A549 (cell line): ENCODE measurements at regions not wholly inside any gene's neighbourhood (a gene's known extent, or its start where the extent isn't known, plus 50 kb on each side); places are given as distances from the start of the nearest gene placed in this dataset.

Experiments
- ATAC-seq, 2 experiments: fragments of 200-7000 bp in 1 of 2; fragments of >200 bp in 1 of 2; cut with Nextera tagmentation in 1 of 2; cut with Tn5 transposase in 1 of 2; 3 replicates each; pipeline versions ENCODE4 v1.8.0 to v1.9.1; 2018 to 2020; ENCODE audit warnings: mild to moderate bottlenecking in 1 of 2, moderate library complexity in 1 of 2
- CTCF ChIA-PET: fragments of 300-600 bp; sonication (Branson Sonifier 250); formaldehyde crosslinking; extraction: SDS; loops from one replicate; lab custom pipeline; 2021; ENCODE audit warnings: antibody characterized with exemption, inconsistent platforms; lab: Yijun Ruan, JAX
- POLR2A ChIA-PET: fragments of 350-600 bp; formaldehyde crosslinking; extraction: SDS; loops from one replicate; lab custom pipeline; 2021; ENCODE audit warnings: antibody characterized with exemption, inconsistent platforms; lab: Yijun Ruan, JAX
- DNase-seq, 2 experiments: peaks; one replicate each; pipeline versions ENCODE4 v3.0.0 to v3.0.0-alpha.2; 2011 to 2016; ENCODE audit warnings: low read depth in 1 of 2, low spot score in 1 of 2
- FAIRE-seq: peaks from 2 replicates; lab custom pipeline; 2011; peaks lifted over from hg19 to GRCh38; lab: Jason Lieb, UNC
- H3K27ac ChIP-seq, 2 experiments: fragments of >200 bp; sonication (Bioruptor Twin); formaldehyde crosslinking; 3 replicates each; pipeline ENCODE4 v1.5.1; 2016 to 2017
- H3K4me1 ChIP-seq: fragments of >200 bp; sonication (Bioruptor Twin); formaldehyde crosslinking; 3 replicates; pipeline ENCODE4 v1.6.1; 2016
- H3K4me2 ChIP-seq: fragments of >200 bp; sonication (Bioruptor Twin); formaldehyde crosslinking; 3 replicates; pipeline ENCODE4 v1.6.1; 2016
- H3K4me3 ChIP-seq: fragments of >200 bp; sonication (Bioruptor Twin); formaldehyde crosslinking; 3 replicates; pipeline ENCODE4 v1.5.1; 2016
- H3K9me3 ChIP-seq: fragments of >200 bp; sonication (Bioruptor Twin); formaldehyde crosslinking; 3 replicates; pipeline ENCODE4 v1.6.1; 2016
- BHLHE40 ChIP-seq: IDR thresholded peaks from 2 replicates; pipeline ENCODE4 v1.6.1; 2012; ENCODE audit warnings: low read depth, low read length, inconsistent platforms
- CBX2 ChIP-seq: fragments of 200-600 bp; sonication (generic); IDR thresholded peaks from 2 replicates; pipeline ENCODE4 v1.6.1; 2016; ENCODE audit warnings: low read depth, mild to moderate bottlenecking, borderline replicate concordance
- CBX8 ChIP-seq: fragments of 200-600 bp; sonication (generic); IDR thresholded peaks from 2 replicates; pipeline ENCODE4 v1.6.1; 2016
- CHD2 ChIP-seq: fragments of 150-350 bp; IDR thresholded peaks from 2 replicates; pipeline ENCODE4 v1.6.1; 2014; ENCODE audit warnings: low read length; ENCODE audit not compliant: partially characterized antibody
- CTCF ChIP-seq: fragments of >200 bp; sonication (Bioruptor Twin); formaldehyde crosslinking; IDR thresholded peaks from 3 replicates; pipeline ENCODE4 v1.5.1; 2016
- EHF ChIP-seq: fragments of 250-450 bp; sonication (Bioruptor Pico); IDR thresholded peaks from 2 replicates; pipeline ENCODE4 v1.5.0; 2020; ENCODE audit warnings: mild to moderate bottlenecking
- ELK1 ChIP-seq: fragments of 150-350 bp; IDR thresholded peaks from 2 replicates; pipeline ENCODE4 v1.6.1; 2014; ENCODE audit warnings: low read depth, mild to moderate bottlenecking, low read length
- ESRRA ChIP-seq: fragments of 150-350 bp; IDR thresholded peaks from 2 replicates; pipeline ENCODE4 v1.6.1; 2014; ENCODE audit warnings: mild to moderate bottlenecking, low read length, borderline replicate concordance
- FOSB ChIP-seq: fragments of 250-450 bp; sonication (Bioruptor Pico); IDR thresholded peaks from 2 replicates; pipeline ENCODE4 v1.5.0; 2020; ENCODE audit warnings: mild to moderate bottlenecking, moderate library complexity
- FOSL2 ChIP-seq, 2 experiments: fragments of 450-650 bp in 1 of 2; fragments of >200 bp in 1 of 2; sonication (Bioruptor Twin) in 1 of 2; formaldehyde crosslinking; IDR thresholded peaks; 2 replicates each; pipeline versions ENCODE4 v1.5.0 to v1.6.1; 2016 to 2020; ENCODE audit warnings: mild to moderate bottlenecking in 1 of 2, moderate library complexity in 1 of 2
- FOXS1 ChIP-seq: fragments of 250-450 bp; sonication (Bioruptor Pico); IDR thresholded peaks from 2 replicates; pipeline ENCODE4 v1.5.0; 2020; ENCODE audit warnings: mild to moderate bottlenecking, moderate library complexity
- HMGXB4 ChIP-seq: fragments of 250-450 bp; sonication (Bioruptor Pico); IDR thresholded peaks from 2 replicates; pipeline ENCODE4 v1.5.0; 2021; ENCODE audit warnings: mild to moderate bottlenecking, moderate library complexity, borderline replicate concordance
- JUN ChIP-seq, 2 experiments: fragments of >200 bp; sonication (Bioruptor Twin); formaldehyde crosslinking; IDR thresholded peaks; 2 replicates in 1 of 2; 3 replicates in 1 of 2; pipeline ENCODE4 v1.6.1; 2016 to 2017
- JUNB ChIP-seq: fragments of >200 bp; sonication (Bioruptor Twin); formaldehyde crosslinking; IDR thresholded peaks from 2 replicates; pipeline ENCODE4 v1.6.1; 2016
- KDM5A ChIP-seq: fragments of 200-600 bp; sonication (generic); IDR thresholded peaks from 2 replicates; pipeline ENCODE4 v1.6.1; 2016; ENCODE audit warnings: antibody characterized with exemption, mild to moderate bottlenecking
- MAZ ChIP-seq: fragments of 150-350 bp; IDR thresholded peaks from 2 replicates; pipeline ENCODE4 v1.6.1; 2014; ENCODE audit warnings: antibody characterized with exemption, low read depth, low read length, borderline replicate concordance
- MYC ChIP-seq: IDR thresholded peaks from 2 replicates; pipeline ENCODE4 v1.6.1; 2012; ENCODE audit warnings: mild to moderate bottlenecking, inconsistent platforms, low read length, improper control_type of control experiment, borderline replicate concordance
- NFE2L2 ChIP-seq: fragments of 150-350 bp; conservative IDR thresholded peaks from 2 replicates; pipeline ENCODE4 v1.6.1; 2014; ENCODE audit warnings: low read length
- NPAS2 ChIP-seq: fragments of 250-450 bp; sonication (Bioruptor Pico); IDR thresholded peaks from 2 replicates; pipeline ENCODE4 v1.8.0; 2022; ENCODE audit warnings: mild to moderate bottlenecking, moderate library complexity, borderline replicate concordance
- POLR2AphosphoS2 ChIP-seq: conservative IDR thresholded peaks from 2 replicates; pipeline ENCODE4 v1.6.1; 2012; ENCODE audit warnings: low read length, improper control_type of control experiment, inconsistent platforms
- RARB ChIP-seq: fragments of 250-450 bp; sonication (Bioruptor Pico); IDR thresholded peaks from 2 replicates; pipeline ENCODE4 v1.8.0; 2021; ENCODE audit warnings: mild to moderate bottlenecking, moderate library complexity
- RCOR1 ChIP-seq: fragments of 150-350 bp; IDR thresholded peaks from 2 replicates; pipeline ENCODE4 v1.6.1; 2014; ENCODE audit warnings: antibody characterized with exemption, low read length, low read depth
- TP53 ChIP-seq: fragments of 250-450 bp; sonication (Bioruptor Pico); IDR thresholded peaks from 2 replicates; pipeline ENCODE4 v1.5.0; 2021; ENCODE audit warnings: mild to moderate bottlenecking, moderate library complexity
- USF2 ChIP-seq: fragments of 450-650 bp; IDR thresholded peaks from 2 replicates; pipeline ENCODE4 v1.6.1; 2014; ENCODE audit warnings: antibody characterized with exemption
- ZSCAN20 ChIP-seq: fragments of 250-450 bp; sonication (Bioruptor Pico); IDR thresholded peaks from 2 replicates; pipeline ENCODE4 v1.8.0; 2022; ENCODE audit warnings: mild to moderate bottlenecking, moderate library complexity
- WGBS: methylation state at CpG from one replicate; pipeline ENCODE4 v1.1.6; 2017; ENCODE audit errors: missing lambda C conversion rate; 5-methylcytosine and 5-hydroxymethylcytosine counted together
- TF ChIP-seq, protein P1 (sequence below): fragments of >200 bp; sonication (Bioruptor Twin); formaldehyde crosslinking; IDR thresholded peaks from 2 replicates; pipeline ENCODE4 v1.6.1; 2016
- TF ChIP-seq, protein P2 (sequence below): IDR thresholded peaks from 2 replicates; pipeline ENCODE4 v1.6.1; 2012; ENCODE audit warnings: low read depth, borderline replicate concordance

- WGBS = 97% methylated on average over 11 of the region's 11 CpGs
- POLR2A ChIA-PET = no interaction called here
Measured at GRCh38 chr6:165715428-165715827, 52.4 kb upstream of the PDE10A start.

GRCh38 chr6:165714907-165715306 is 51.9 kb upstream of the PDE10A start:
- ATAC-seq (no peak), FAIRE-seq (no peak), DNase-seq (no peak)
- POLR2A ChIA-PET = no interaction called here
- Histone ChIP-seq H3K4me2 (no peak overlapping the region), H3K4me3 (no peak overlapping the region), H3K27ac (no peak overlapping the region), H3K4me1 (peaks cover 29% of the 10 kb centered on the region), H3K9me3 (no peaks in the 10 kb centered on the region)
- CTCF ChIA-PET = no interaction called here
- TF ChIP-seq FOSB (CRISPR knock-in tag) (no peak), CBX8 (no peak), USF2 (no peak), CHD2 (no peak)
- 93% methylated on average over 3 of the region's 18 CpGs for WGBS

More at GRCh38 chr6:165715428-165715827, 52.4 kb upstream of the PDE10A start:
- DNase-seq (no peak), FAIRE-seq (no peak), ATAC-seq (no peak)
- Histone ChIP-seq H3K4me1 (peaks cover 29% of the 10 kb centered on the region), H3K4me3 (no peak overlapping the region), H3K9me3 (no peaks in the 10 kb centered on the region), H3K4me2 (no peak overlapping the region), H3K27ac (no peak overlapping the region)
- CTCF ChIA-PET = no interaction called here
- no peak for TF ChIP-seq BHLHE40
- TF ChIP-seq POLR2AphosphoS2 = no peak
- TF ChIP-seq CBX2 = no peak
- no peak for TF ChIP-seq FOSL2 (IDR thresholded peaks at IDR 0.05)
- no peak for TF ChIP-seq FOSL2 (CRISPR knock-in tag; IDR thresholded peaks at IDR 0.05)
- no peak for TF ChIP-seq FOSB (CRISPR knock-in tag)
- no peak for TF ChIP-seq CTCF
- no peak for TF ChIP-seq RARB
- no peak for TF ChIP-seq KDM5A
- no peak for TF ChIP-seq EHF (CRISPR knock-in tag)
- TF ChIP-seq, protein P1, sequence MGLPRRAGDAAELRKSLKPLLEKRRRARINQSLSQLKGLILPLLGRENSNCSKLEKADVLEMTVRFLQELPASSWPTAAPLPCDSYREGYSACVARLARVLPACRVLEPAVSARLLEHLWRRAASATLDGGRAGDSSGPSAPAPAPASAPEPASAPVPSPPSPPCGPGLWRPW = no peak
- TF ChIP-seq MAZ = no peak
- TF ChIP-seq, protein P2, sequence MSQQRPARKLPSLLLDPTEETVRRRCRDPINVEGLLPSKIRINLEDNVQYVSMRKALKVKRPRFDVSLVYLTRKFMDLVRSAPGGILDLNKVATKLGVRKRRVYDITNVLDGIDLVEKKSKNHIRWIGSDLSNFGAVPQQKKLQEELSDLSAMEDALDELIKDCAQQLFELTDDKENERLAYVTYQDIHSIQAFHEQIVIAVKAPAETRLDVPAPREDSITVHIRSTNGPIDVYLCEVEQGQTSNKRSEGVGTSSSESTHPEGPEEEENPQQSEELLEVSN = no peak
- TF ChIP-seq FOXS1 (CRISPR knock-in tag) = no peak
- no peak for TF ChIP-seq NPAS2 (CRISPR knock-in tag)
- TF ChIP-seq MYC = no peak
- TF ChIP-seq JUNB = no peak

DNA sequence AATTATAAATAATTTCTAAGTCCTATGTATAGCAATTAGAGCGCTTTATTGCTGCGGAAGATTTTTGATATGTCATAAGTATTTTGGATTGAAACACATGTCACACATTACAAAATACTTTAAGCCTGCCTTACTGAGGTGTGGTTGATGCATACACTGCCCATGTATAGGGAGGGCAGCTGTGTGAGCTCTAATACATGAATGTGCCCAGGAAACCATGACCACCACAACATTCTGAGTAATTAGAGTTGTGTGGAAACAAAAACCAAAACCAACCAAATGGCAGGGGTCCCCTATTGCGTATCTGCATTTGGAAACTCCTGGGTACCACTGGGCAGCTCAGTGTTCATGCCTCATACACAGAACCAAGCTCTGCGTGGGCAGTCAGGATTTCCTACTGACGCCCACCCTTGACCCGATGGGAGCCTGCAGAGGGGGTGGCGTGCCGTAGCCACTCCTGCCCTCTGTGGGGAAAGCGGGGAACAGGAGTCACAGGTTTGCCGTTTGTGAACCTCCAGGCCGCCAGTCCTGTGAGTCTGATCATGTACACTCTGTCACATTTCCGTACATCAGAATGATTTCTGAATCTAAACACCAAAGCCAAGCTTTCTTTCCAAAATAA is 50.9 kb upstream of the PDE10A start:
- Histone ChIP-seq H3K4me3 (no peak overlapping the region), H3K4me2 (no peak overlapping the region), H3K4me1 (peaks cover 29% of the 10 kb centered on the region), H3K27ac (no peak overlapping the region), H3K9me3 (no peaks in the 10 kb centered on the region)
- ChIA-PET CTCF (no interaction called here), POLR2A (no interaction called here)
- DNase-seq (no peak), ATAC-seq (no peak), FAIRE-seq (no peak)
- TF ChIP-seq HMGXB4 (no peak), RCOR1 (no peak), NFE2L2 (no peak), ELK1 (no peak), FOXS1 (CRISPR knock-in tag) (no peak), JUN (IDR thresholded peaks at IDR 0.05) (no peak), ZSCAN20 (CRISPR knock-in tag) (no peak), MAZ (no peak), NPAS2 (CRISPR knock-in tag) (no peak), EHF (CRISPR knock-in tag) (no peak), ESRRA (no peak), TP53 (no peak)
- WGBS = 85% methylated on average over 6 of the region's 12 CpGs
